RWPE1 (cell line): ENCODE measurements at regions not wholly inside any gene's neighbourhood (a gene's known extent, or its start where the extent isn't known, plus 50 kb on each side); places are given as distances from the start of the nearest gene placed in this dataset.

Experiments used
- CTCF ChIA-PET: fragments of 350-600 bp; sonication (Branson Sonifier 250); formaldehyde crosslinking; extraction: SDS; loops from one replicate; lab custom pipeline; 2021; lab: Yijun Ruan, JAX
- POLR2A ChIA-PET: fragments of 400-600 bp; formaldehyde crosslinking; extraction: SDS; loops from one replicate; lab custom pipeline; 2020; ENCODE audit warnings: antibody characterized with exemption; ENCODE audit not compliant: low non-redundant PET; lab: Yijun Ruan, JAX
- DNase-seq: peaks from one replicate; pipeline ENCODE4 v3.0.0; 2012; ENCODE audit warnings: low spot score
- H3K27ac ChIP-seq: fragments of 450-650 bp; 2 replicates; pipeline ENCODE4 v1.5.1; 2017
- CTCF ChIP-seq: fragments of 450-650 bp; conservative IDR thresholded peaks from 2 replicates; pipeline ENCODE4 v1.5.1; 2017; ENCODE audit warnings: low read depth, mild to moderate bottlenecking

- no peak for TF ChIP-seq CTCF
- ChIA-PET POLR2A (no interaction called here), CTCF (no interaction called here)
- no peak overlapping the region for H3K27ac ChIP-seq
- DNase-seq, result no peak
These were observed 1496.3 kb downstream of the PCDH7 start for GRCh38 chr4:32216502-32216901.

GRCh38 chr4:32219306-32220075, 1499.3 kb downstream of the PCDH7 start:
- DNase-seq, result no peak
- no peak overlapping the region for H3K27ac ChIP-seq
- ChIA-PET CTCF (no interaction called here), POLR2A (no interaction called here)
- TF ChIP-seq CTCF, result no peak

- H3K27ac ChIP-seq, result no peak overlapping the region
- DNase-seq, result no peak
- CTCF ChIA-PET, result no interaction called here
- no peak for TF ChIP-seq CTCF
- POLR2A ChIA-PET, result no interaction called here
These were observed 1506.0 kb downstream of the PCDH7 start for GRCh38 chr4:32226204-32226603.

- DNase-seq, result no peak
- no peak overlapping the region for H3K27ac ChIP-seq
- POLR2A ChIA-PET, result no interaction called here
- CTCF ChIA-PET, result no interaction called here
- no peak for TF ChIP-seq CTCF
These were observed 1506.6 kb downstream of the PCDH7 start for GRCh38 chr4:32226733-32227132.

- DNase-seq, result no peak
- TF ChIP-seq CTCF, result no peak
- ChIA-PET CTCF (no interaction called here), POLR2A (no interaction called here)
- no peak overlapping the region for H3K27ac ChIP-seq
These were observed 1523.8 kb downstream of the PCDH7 start for GRCh38 chr4:32243926-32244325.

GRCh38 chr4:32249040-32249439, 1528.9 kb downstream of the PCDH7 start:
- POLR2A ChIA-PET, result no interaction called here
- H3K27ac ChIP-seq, result no peak overlapping the region
- no peak for DNase-seq
- CTCF ChIA-PET, result no interaction called here
- no peak for TF ChIP-seq CTCF

GRCh38 chr4:32251126-32251525, 1531.0 kb downstream of the PCDH7 start:
- no peak for TF ChIP-seq CTCF
- ChIA-PET CTCF (no interaction called here), POLR2A (no interaction called here)

More at GRCh38 chr4:32251126-32251525, 1531.0 kb downstream of the PCDH7 start:
- H3K27ac ChIP-seq, result no peak overlapping the region
- no peak for DNase-seq
